ENCODE measurements at regions not wholly inside any gene's neighbourhood (a gene's known extent, or its start where the extent isn't known, plus 50 kb on each side); places are given as distances from the start of the nearest gene placed in this dataset.

GRCh38 chr19:34109596-34109995 is 62.7 kb upstream of the LSM14A start:
- no peak for DNase-seq (ENCODE audit: low read depth, low spot score)

GRCh38 chr19:34118879-34119748 is 53.2 kb upstream of the LSM14A start:
- no peak for DNase-seq (ENCODE audit: low read depth, low spot score)

- no peak for DNase-seq (ENCODE audit: low read depth, low spot score)
These were observed 52.2 kb upstream of the LSM14A start for GRCh38 chr19:34120141-34120540.

GRCh38 chr19:34120846-34121639 is 51.3 kb upstream of the LSM14A start:
- no peak for DNase-seq (ENCODE audit: low read depth, low spot score)
